ENCODE measurements at regions not wholly inside any gene's neighbourhood (a gene's known extent, or its start where the extent isn't known, plus 50 kb on each side); places are given as distances from the start of the nearest gene placed in this dataset.

- DNase-seq (ENCODE audit: low spot score), result no peak
These were observed 255.1 kb downstream of the C4orf33 start for GRCh38 chr4:129350834-129351721.

- DNase-seq (ENCODE audit: low spot score), result no peak
These were observed 256.5 kb downstream of the C4orf33 start for GRCh38 chr4:129352480-129352879.

- no peak for DNase-seq (ENCODE audit: low spot score)
These were observed 257.5 kb downstream of the C4orf33 start for GRCh38 chr4:129353490-129353889.

- no peak for DNase-seq (ENCODE audit: low spot score)
These were observed 259.1 kb downstream of the C4orf33 start for GRCh38 chr4:129355031-129355430.

- no peak for DNase-seq (ENCODE audit: low spot score)
These were observed 259.6 kb downstream of the C4orf33 start for GRCh38 chr4:129355516-129355915.

- no peak for DNase-seq (ENCODE audit: low spot score)
These were observed 262.6 kb downstream of the C4orf33 start for GRCh38 chr4:129358571-129358970.

GRCh38 chr4:129359461-129359860 is 263.5 kb downstream of the C4orf33 start:
- DNase-seq (ENCODE audit: low spot score), result no peak

GRCh38 chr4:129362691-129363274 is 266.8 kb downstream of the C4orf33 start:
- DNase-seq (ENCODE audit: low spot score), result peak; percentile 14

GRCh38 chr4:129364747-129365452 is 268.9 kb downstream of the C4orf33 start:
- peak; percentile 3 for DNase-seq (ENCODE audit: low spot score)

GRCh38 chr4:129369361-129370010 is 273.5 kb downstream of the C4orf33 start:
- DNase-seq (ENCODE audit: low spot score), result no peak

GRCh38 chr4:129371065-129371464 is 275.1 kb downstream of the C4orf33 start:
- DNase-seq (ENCODE audit: low spot score), result no peak

GRCh38 chr4:129371926-129372325 is 276.0 kb downstream of the C4orf33 start:
- no peak for DNase-seq (ENCODE audit: low spot score)

GRCh38 chr4:129377131-129377845 is 281.3 kb downstream of the C4orf33 start:
- DNase-seq (ENCODE audit: low spot score), result no peak

- DNase-seq (ENCODE audit: low spot score), result no peak
These were observed 282.4 kb downstream of the C4orf33 start for GRCh38 chr4:129378364-129378763.

- no peak for DNase-seq (ENCODE audit: low spot score)
These were observed 283.5 kb downstream of the C4orf33 start for GRCh38 chr4:129379429-129379828.

GRCh38 chr4:129384974-129385373 is 289.0 kb downstream of the C4orf33 start:
- DNase-seq (ENCODE audit: low spot score), result no peak

GRCh38 chr4:129387666-129388065 is 291.7 kb downstream of the C4orf33 start:
- no peak for DNase-seq (ENCODE audit: low spot score)

GRCh38 chr4:129393976-129394375 is 298.0 kb downstream of the C4orf33 start:
- DNase-seq (ENCODE audit: low spot score), result no peak

GRCh38 chr4:129394635-129395034 is 298.7 kb downstream of the C4orf33 start:
- DNase-seq (ENCODE audit: low spot score), result no peak

- DNase-seq (ENCODE audit: low spot score), result no peak
These were observed 307.9 kb downstream of the C4orf33 start for GRCh38 chr4:129403848-129404247.

- DNase-seq (ENCODE audit: low spot score), result no peak
These were observed 314.2 kb downstream of the C4orf33 start for GRCh38 chr4:129410115-129410514.

- DNase-seq (ENCODE audit: low spot score), result no peak
These were observed 319.1 kb downstream of the C4orf33 start for GRCh38 chr4:129415004-129415403.
